GM13976 (cell line): ENCODE measurements at regions not wholly inside any gene's neighbourhood (a gene's known extent, or its start where the extent isn't known, plus 50 kb on each side); places are given as distances from the start of the nearest gene placed in this dataset.

Source experiments
- DNase-seq: peaks from one replicate; pipeline ENCODE4 v3.0.0; 2012; ENCODE audit warnings: low spot score
- CTCF ChIP-seq: IDR thresholded peaks from 2 replicates; pipeline ENCODE4 v1.5.1; 2012; ENCODE audit warnings: borderline replicate concordance, mild to moderate bottlenecking; ENCODE audit not compliant: insufficient read depth; ENCODE audit errors: extremely low read depth, missing control alignments, control extremely low read depth
- in situ Hi-C: fragments of 300-500 bp; cut with MboI; formaldehyde crosslinking; loops from one replicate; pipeline ENCODE4 v1.12.0; 2022; ENCODE audit warnings: low sequenced_read_pairs, mixed read lengths, inconsistent platforms; ENCODE audit not compliant: unreplicated experiment

DNA sequence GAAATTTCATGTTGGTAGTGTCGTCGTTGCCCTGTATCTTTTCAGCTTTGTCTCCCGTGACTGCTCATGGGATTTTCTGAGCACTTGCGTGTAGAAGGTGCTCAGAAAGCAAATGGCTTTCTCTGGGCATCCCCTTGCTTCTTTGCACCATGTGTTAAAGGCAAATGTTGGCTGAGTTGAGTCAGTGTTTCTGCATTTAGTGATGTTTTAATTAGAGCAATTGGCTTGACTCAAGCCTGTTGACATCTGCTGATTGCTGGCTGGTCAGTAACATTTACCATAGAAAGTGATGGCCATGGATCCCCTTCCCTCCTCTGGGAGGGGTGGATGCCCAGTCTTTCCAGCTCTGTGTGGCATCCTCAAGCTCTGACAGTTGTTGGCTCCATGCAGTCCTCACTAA, 187.2 kb upstream of the MPHOSPH6 start:
- TF ChIP-seq CTCF = no peak
- in situ Hi-C loops = no loop called here
- no peak for DNase-seq

DNA sequence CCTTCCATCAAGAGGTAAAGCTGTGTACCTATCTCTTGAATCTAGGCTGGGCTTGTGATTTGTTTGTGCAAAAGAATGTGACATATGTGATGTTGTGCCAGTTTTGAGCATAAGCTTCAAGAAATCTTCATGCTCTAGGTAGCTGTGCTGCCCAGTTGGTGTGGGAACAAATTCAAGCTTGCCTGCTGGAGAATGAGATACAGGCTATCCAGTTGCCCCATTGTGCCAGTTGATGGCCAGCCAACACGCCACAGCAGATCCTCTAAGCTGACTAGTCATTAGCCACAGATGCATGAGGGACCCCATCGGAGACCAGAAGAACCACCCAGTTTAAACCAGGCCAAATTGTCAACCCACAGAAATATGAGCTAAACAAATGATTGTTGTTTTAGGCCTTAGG, 180.5 kb upstream of the MPHOSPH6 start:
- no peak for DNase-seq
- TF ChIP-seq CTCF = no peak
- in situ Hi-C loops = no loop called here

DNA sequence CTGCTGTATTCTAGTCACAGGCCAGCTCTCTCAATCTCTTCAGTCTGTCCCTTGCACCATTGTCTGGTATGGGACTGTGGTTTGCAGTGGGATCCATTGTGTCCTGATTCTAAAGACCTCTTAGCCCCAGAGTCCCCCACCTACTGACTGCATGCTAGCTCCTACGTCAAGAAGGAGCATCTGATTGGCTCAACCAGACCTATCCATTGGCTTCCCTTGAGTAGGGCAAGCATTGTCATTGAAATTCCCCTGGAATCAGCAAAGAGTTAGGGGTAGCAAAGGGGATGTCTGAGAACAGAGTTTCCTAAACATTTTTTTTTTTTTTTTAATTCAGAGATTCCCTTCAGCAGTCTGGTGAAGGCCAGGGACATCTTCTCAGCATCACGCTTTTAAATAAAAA, 175.3 kb upstream of the MPHOSPH6 start:
- TF ChIP-seq CTCF = no peak
- DNase-seq = no peak
- in situ Hi-C loops = no loop called here

DNA sequence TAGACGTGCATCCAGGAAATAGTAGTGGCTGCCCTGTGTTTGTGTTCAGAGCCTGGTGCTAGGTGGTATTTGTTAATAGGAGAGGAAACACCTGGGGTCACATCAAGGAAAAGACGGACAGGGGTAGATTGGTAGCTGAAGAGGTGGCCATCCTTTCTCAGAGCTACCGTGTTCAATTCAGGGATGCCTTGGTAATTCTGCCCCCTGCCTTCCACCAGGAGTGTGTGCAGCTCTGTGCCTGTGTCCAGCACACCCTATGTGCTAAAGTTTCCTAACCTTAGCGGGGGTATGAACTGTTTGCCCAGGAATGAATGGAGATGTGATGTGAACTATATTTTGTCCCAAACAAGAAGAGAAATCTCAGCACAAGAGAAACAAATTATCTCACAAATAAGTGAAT, 174.1 kb upstream of the MPHOSPH6 start:
- DNase-seq = no peak
- in situ Hi-C loops = no loop called here
- peak; percentile 19 for TF ChIP-seq CTCF

- no peak for DNase-seq
- in situ Hi-C loops = no loop called here
- TF ChIP-seq CTCF = no peak
These were observed 171.2 kb upstream of the MPHOSPH6 start for GRCh38 chr16:82341146-82341669.

DNA sequence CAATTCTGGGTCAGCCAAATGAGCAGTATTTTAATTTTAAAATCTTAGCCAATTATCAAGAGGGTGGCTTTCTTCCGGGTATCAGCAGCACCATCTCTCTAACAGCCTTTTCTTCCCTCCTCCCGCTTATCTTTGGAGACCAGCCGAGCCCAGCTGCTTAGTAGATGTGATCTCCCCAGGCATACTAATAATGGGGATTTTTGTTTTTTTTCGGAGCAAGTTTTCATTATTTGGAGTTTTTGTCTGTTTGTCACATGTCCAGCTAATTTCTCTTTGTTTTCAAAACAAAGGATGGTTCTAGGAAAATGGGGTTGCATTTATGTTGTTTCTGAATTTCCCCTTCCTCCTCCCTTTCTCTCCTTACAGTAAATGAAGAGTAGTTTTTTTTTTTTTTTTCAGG, 170.5 kb upstream of the MPHOSPH6 start:
- TF ChIP-seq CTCF = no peak
- no peak for DNase-seq
- in situ Hi-C loops = no loop called here

GRCh38 chr16:82337355-82337754, 167.3 kb upstream of the MPHOSPH6 start:
- in situ Hi-C loops = no loop called here
- TF ChIP-seq CTCF = no peak
- DNase-seq = no peak
